GM18951 (cell line): ENCODE measurements at regions not wholly inside any gene's neighbourhood (a gene's known extent, or its start where the extent isn't known, plus 50 kb on each side); places are given as distances from the start of the nearest gene placed in this dataset.

ENCODE experiments used
- POLR2A ChIP-seq: IDR thresholded peaks from 4 replicates; pipeline ENCODE4 v1.6.1; 2011; ENCODE audit warnings: mild to moderate bottlenecking; ENCODE audit not compliant: insufficient read length, insufficient read depth; ENCODE audit errors: extremely low read depth
- in situ Hi-C: fragments of 300-500 bp; cut with MboI; formaldehyde crosslinking; loops from one replicate; pipeline ENCODE4 v1.12.0; 2022; ENCODE audit warnings: low sequenced_read_pairs, mixed read lengths, inconsistent platforms; ENCODE audit not compliant: unreplicated experiment

DNA sequence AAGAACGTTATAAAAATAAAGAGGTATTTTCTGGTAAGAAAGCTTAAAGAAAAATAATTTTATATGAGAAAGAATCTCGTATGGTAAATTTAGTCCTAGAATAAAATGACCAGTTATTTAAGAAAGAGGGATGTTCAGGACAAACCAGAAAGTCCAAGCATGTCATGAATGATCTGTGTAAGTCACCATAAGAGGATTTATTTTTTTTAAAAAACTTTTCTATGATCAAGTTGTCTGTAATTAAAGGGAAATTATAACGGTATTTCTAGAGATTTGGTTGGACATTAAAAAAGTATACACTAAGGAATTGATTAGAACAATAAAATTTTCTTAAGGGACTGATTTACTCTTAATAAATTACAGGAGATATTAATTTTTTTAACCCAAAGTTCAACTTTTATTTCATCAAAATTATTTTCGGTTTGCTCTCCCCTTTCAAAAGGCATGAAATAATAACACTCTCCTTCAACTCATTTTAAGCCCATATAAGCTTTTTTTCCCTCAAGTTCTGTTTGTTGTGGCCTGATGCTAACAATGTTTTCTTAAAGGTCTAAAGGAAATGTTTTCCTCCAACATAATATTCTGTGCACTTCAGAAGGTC lies 49.9 kb upstream of the CPSF6 start:
- in situ Hi-C loops, result no loop called here
- TF ChIP-seq POLR2A, result no peak
